Stomach (tissue), 8 donors: ENCODE measurements at regions not wholly inside any gene's neighbourhood (a gene's known extent, or its start where the extent isn't known, plus 50 kb on each side); places are given as distances from the start of the nearest gene placed in this dataset.
A peak's percentile ranks its signal among the peaks of the same experiment; 100 is the strongest.

Experiments
- DNase-seq, 2 donors: peaks; one replicate each; pipeline versions ENCODE4 v3.0.0 to v3.0.0-alpha.2; 2013 to 2019
- H3K27ac ChIP-seq, 5 donors: fragments of 200-600 bp in 4 of 5; sonication (generic) in 4 of 5; one replicate each; pipeline ENCODE4 v1.5.1; 2013 to 2019; ENCODE audit warnings: mild to moderate bottlenecking in 1 of 5, moderate library complexity in 1 of 5
- H3K27me3 ChIP-seq, 3 donors: fragments of 200-600 bp; sonication (generic); one replicate each; pipeline ENCODE4 v1.5.1; 2017 to 2019; ENCODE audit warnings: mixed run types in 1 of 3
- H3K36me3 ChIP-seq, 4 donors: fragments of 200-600 bp; sonication (generic); 1 replicate in 3 of 4; 2 replicates in 1 of 4; pipeline ENCODE4 v1.5.1; 2016 to 2019
- H3K4me1 ChIP-seq, 4 donors: fragments of 200-600 bp; sonication (generic); one replicate each; pipeline ENCODE4 v1.5.1; 2016 to 2019
- H3K4me3 ChIP-seq, 4 donors: fragments of 200-600 bp; sonication (generic) in 3 of 4; one replicate each; pipeline ENCODE4 v1.5.1; 2016 to 2019; ENCODE audit warnings: mild to moderate bottlenecking in 1 of 4
- H3K9me3 ChIP-seq, 4 donors: fragments of 200-600 bp; sonication (generic); one replicate each; pipeline ENCODE4 v1.5.1; 2016 to 2019
- EP300 ChIP-seq: sonication (generic); formaldehyde crosslinking; IDR thresholded peaks from one replicate; pipeline ENCODE4 v1.6.1; 2017; ENCODE audit warnings: antibody characterized with exemption
- POLR2A ChIP-seq, 4 donors: fragments of 450-650 bp; IDR thresholded peaks; one replicate each; pipeline ENCODE4 v1.6.1; 2016; ENCODE audit warnings: antibody characterized with exemption in 4 of 4, control low read depth in 2 of 4, mild to moderate bottlenecking in 1 of 4, moderate library complexity in 1 of 4
- POLR2AphosphoS5 ChIP-seq, 3 donors: sonication (generic); formaldehyde crosslinking; IDR thresholded peaks; one replicate each; pipeline ENCODE4 v1.6.1; 2016; ENCODE audit warnings: antibody characterized with exemption in 3 of 3
- WGBS, 5 donors: extraction: QIAGEN DNeasy Blood & Tissue Kit in 3 of 5; methylation state at CpG; one replicate each; pipeline versions ENCODE4 v1.1.5 to v1.1.7; 2013 to 2018; 5-methylcytosine and 5-hydroxymethylcytosine counted together
- intact Hi-C: fragments of 100-400 bp; cut with DNase I; formaldehyde crosslinking; loops from one replicate; pipeline ENCODE4 v1.15.1; 2023; ENCODE audit warnings: low total_unique reads
- TF ChIP-seq, protein P1 (sequence below), 7 experiments: fragments of 450-650 bp in 4 of 7; fragments of 200-600 bp in 3 of 7; sonication (generic) in 3 of 7; IDR thresholded peaks; one replicate each; pipeline ENCODE4 v1.5.1; 2016 to 2019; ENCODE audit warnings: antibody characterized with exemption in 7 of 7, control low read depth in 2 of 7, mild to moderate bottlenecking in 1 of 7
- donor health status: healthy with polysubstance abuse.
- donor health status: Bipolar disorder and iron deficiency.
- donor health status: healthy.

- H3K27ac ChIP-seq, result no peak overlapping the region
- H3K27me3 ChIP-seq, result no peaks in the 10 kb centered on the region
- H3K9me3 ChIP-seq, result no peaks in the 10 kb centered on the region
- WGBS, 5 donors, result 82 to 96% (median 90%) methylated on average over 2 of the region's 2 CpGs
- peak in 1 of 2 donors; percentile 14 for DNase-seq
- peaks cover 0 to 5% (median 3%) of the 10 kb centered on the region in 4 donors for H3K4me1 ChIP-seq
- TF ChIP-seq POLR2AphosphoS5 (IDR thresholded peaks at IDR 0.05), result no peak
- TF ChIP-seq, protein P1, sequence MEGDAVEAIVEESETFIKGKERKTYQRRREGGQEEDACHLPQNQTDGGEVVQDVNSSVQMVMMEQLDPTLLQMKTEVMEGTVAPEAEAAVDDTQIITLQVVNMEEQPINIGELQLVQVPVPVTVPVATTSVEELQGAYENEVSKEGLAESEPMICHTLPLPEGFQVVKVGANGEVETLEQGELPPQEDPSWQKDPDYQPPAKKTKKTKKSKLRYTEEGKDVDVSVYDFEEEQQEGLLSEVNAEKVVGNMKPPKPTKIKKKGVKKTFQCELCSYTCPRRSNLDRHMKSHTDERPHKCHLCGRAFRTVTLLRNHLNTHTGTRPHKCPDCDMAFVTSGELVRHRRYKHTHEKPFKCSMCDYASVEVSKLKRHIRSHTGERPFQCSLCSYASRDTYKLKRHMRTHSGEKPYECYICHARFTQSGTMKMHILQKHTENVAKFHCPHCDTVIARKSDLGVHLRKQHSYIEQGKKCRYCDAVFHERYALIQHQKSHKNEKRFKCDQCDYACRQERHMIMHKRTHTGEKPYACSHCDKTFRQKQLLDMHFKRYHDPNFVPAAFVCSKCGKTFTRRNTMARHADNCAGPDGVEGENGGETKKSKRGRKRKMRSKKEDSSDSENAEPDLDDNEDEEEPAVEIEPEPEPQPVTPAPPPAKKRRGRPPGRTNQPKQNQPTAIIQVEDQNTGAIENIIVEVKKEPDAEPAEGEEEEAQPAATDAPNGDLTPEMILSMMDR (IDR thresholded peaks at IDR 0.05), result no peak
- no peak for TF ChIP-seq POLR2A (IDR thresholded peaks at IDR 0.05)
- no peak for TF ChIP-seq EP300
- intact Hi-C loops, result no loop called here
- H3K36me3 ChIP-seq, result no peaks in the 10 kb centered on the region
- no peak overlapping the region for H3K4me3 ChIP-seq
These were observed 166.8 kb upstream of the IVNS1ABP start for GRCh38 chr1:185483664-185484450.

GRCh38 chr1:185483217-185483616 lies 166.2 kb upstream of the IVNS1ABP start:
- H3K4me3 ChIP-seq, result no peak overlapping the region
- no peak overlapping the region for H3K27ac ChIP-seq
- 25 to 46% (median 43%) methylated on average over 1 of the region's 1 CpG for WGBS, 5 donors
- H3K36me3 ChIP-seq, result no peaks in the 10 kb centered on the region
- H3K9me3 ChIP-seq, result no peaks in the 10 kb centered on the region
- H3K4me1 ChIP-seq, result no peaks in the 10 kb centered on the region
- TF ChIP-seq POLR2AphosphoS5 (IDR thresholded peaks at IDR 0.05), result no peak
- no peak for TF ChIP-seq EP300
- no peak for TF ChIP-seq POLR2A (IDR thresholded peaks at IDR 0.05)
- DNase-seq, result no peak
- H3K27me3 ChIP-seq, result no peaks in the 10 kb centered on the region
- intact Hi-C loops, result no loop called here

GRCh38 chr1:185480545-185480944 lies 163.5 kb upstream of the IVNS1ABP start:
- no peak for DNase-seq
- no peaks in the 10 kb centered on the region for H3K36me3 ChIP-seq
- no peaks in the 10 kb centered on the region for H3K27me3 ChIP-seq
- no peak overlapping the region for H3K27ac ChIP-seq
- no peaks in the 10 kb centered on the region for H3K4me1 ChIP-seq
- TF ChIP-seq POLR2AphosphoS5 (IDR thresholded peaks at IDR 0.05) (no peak), POLR2A (IDR thresholded peaks at IDR 0.05) (no peak), EP300 (no peak)
- TF ChIP-seq, protein P1 (IDR thresholded peaks at IDR 0.05), result no peak
- 71 to 85% (median 77%) methylated on average over 2 of the region's 2 CpGs for WGBS, 5 donors
- H3K4me3 ChIP-seq, result no peak overlapping the region
- H3K9me3 ChIP-seq, result no peaks in the 10 kb centered on the region
- intact Hi-C loops, result no loop called here

- TF ChIP-seq POLR2A (IDR thresholded peaks at IDR 0.05), result no peak
- no peak for TF ChIP-seq EP300
- TF ChIP-seq POLR2AphosphoS5 (IDR thresholded peaks at IDR 0.05), result no peak
- TF ChIP-seq, protein P1 (IDR thresholded peaks at IDR 0.05), result no peak
- Histone ChIP-seq H3K4me3 (no peak overlapping the region), H3K9me3 (no peaks in the 10 kb centered on the region), H3K27ac (no peak overlapping the region), H3K27me3 (no peaks in the 10 kb centered on the region), H3K4me1 (no peaks in the 10 kb centered on the region), H3K36me3 (no peaks in the 10 kb centered on the region)
- WGBS, 5 donors, result 53 to 72% (median 67%) methylated on average over 5 of the region's 5 CpGs
- intact Hi-C loops, result no loop called here
- DNase-seq, result no peak
These were observed 162.8 kb upstream of the IVNS1ABP start for GRCh38 chr1:185479796-185480195.

DNA sequence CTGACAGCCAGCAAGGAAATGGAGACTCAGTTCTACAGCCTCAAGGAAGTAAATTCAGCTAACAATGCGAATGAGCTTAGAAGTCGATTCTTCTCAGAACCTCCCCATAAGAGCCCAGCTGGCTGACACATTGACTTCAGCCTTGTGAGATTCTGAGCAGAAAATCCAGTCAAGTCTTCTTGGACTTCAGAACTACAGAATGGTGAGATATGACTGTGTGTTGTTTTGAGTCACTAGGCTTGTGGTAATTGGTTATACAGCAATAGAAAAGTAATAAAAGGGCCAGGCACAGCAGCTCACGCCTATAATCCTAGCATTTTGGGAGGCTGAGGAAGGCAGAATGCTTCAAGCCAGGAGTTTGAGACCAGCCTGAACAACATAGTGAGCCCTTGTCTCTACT lies 161.8 kb upstream of the IVNS1ABP start:
- H3K9me3 ChIP-seq, result no peaks in the 10 kb centered on the region
- H3K27ac ChIP-seq, result no peak overlapping the region
- no peak overlapping the region for H3K4me3 ChIP-seq
- no peaks in the 10 kb centered on the region for H3K27me3 ChIP-seq
- no peaks in the 10 kb centered on the region for H3K4me1 ChIP-seq
- no peaks in the 10 kb centered on the region for H3K36me3 ChIP-seq
- WGBS, 5 donors, result 81 to 97% (median 95%) methylated on average over 3 of the region's 3 CpGs
- intact Hi-C loops, result no loop called here
- no peak for DNase-seq
- TF ChIP-seq EP300 (no peak), POLR2AphosphoS5 (IDR thresholded peaks at IDR 0.05) (no peak)
- TF ChIP-seq, protein P1 (IDR thresholded peaks at IDR 0.05), result no peak
